GM10266 (cell line): ENCODE measurements at regions not wholly inside any gene's neighbourhood (a gene's known extent, or its start where the extent isn't known, plus 50 kb on each side); places are given as distances from the start of the nearest gene placed in this dataset.

Experiments
- DNase-seq: peaks from one replicate; pipeline ENCODE4 v3.0.0; 2012; ENCODE audit errors: extremely low spot score
- CTCF ChIP-seq: IDR thresholded peaks from 2 replicates; pipeline ENCODE4 v1.5.1; 2012; ENCODE audit warnings: mild to moderate bottlenecking, low read depth; ENCODE audit not compliant: control insufficient read depth, insufficient read depth; ENCODE audit errors: missing control alignments

DNA sequence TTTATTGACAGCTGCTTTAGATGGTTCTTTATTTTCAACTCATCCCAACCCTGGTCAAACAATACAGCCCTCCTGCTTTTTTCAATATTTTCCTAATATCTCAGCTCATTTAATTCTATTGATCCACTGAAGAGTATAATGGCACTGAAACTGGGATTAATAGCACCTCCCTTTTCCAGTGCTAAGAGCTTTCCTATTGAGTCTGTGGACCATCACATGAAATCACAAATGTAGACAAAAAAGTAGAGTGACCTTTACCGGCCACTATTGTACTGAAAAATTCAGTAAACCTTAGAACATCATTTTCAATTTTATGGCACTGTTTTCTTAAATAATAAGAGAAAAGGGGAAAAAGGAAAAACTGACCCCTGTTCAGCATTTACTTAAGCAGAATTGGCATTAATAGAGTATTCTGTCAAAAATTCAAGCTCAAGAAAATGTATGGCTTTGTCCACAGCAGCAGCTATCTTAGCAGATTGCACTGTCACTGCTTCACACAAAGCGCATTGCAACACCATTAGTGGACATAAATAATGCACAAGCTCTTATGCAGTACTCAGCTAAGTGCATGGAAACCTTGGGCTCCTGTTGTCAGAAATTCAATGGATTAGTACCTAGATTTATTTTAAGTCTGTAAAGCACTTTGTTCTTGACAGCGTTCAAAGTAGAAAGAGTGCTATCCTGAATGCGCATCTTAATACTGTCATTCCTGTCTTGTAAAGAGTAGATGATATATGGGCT, 851.0 kb upstream of the KLHL1 start:
- TF ChIP-seq CTCF = no peak
- no peak for DNase-seq

DNA sequence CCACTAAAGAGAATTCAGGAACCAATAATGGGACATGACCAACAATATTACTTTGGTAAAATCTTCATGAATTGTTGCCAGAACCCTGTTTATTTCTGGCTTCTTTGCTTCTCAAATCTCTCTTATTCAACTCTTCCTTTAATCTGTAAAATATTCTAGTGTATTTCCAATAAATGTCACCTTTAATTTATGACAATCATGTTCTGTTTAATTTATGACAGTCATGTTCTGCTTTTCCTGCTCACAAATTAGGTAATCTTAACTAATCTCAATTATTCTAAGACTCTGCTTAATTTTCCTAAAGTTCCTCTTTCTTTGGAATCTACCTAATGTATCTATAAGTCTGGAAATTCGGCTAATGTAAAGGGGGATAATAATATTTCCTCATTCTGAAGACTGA, 847.6 kb upstream of the KLHL1 start:
- DNase-seq = no peak
- no peak for TF ChIP-seq CTCF

GRCh38 chr13:70950664-70951063, 842.4 kb upstream of the KLHL1 start:
- DNase-seq = no peak
- no peak for TF ChIP-seq CTCF

- TF ChIP-seq CTCF = no peak
- DNase-seq = no peak
Measured at GRCh38 chr13:70945506-70945905, 837.3 kb upstream of the KLHL1 start.

DNA sequence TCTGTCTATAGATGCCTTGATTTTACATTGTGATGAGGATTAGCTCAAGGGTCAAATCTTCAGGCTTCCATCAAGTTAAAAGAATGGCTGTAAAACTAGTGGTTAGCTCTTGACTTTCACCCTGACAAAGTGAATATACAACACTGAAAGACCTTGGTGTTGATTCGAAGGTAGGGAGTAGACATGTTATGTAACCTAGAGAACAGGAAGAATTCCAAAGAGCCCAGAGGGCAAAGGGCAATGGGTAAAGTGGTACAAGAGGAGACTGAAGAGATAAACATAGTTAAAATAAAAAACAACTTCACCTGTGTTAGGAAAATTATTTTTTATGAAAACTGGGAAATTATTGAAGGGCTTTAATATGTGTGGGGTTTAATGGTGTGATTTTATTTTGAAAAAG, 833.2 kb upstream of the KLHL1 start:
- no peak for DNase-seq
- no peak for TF ChIP-seq CTCF

- TF ChIP-seq CTCF = no peak
- no peak for DNase-seq
Measured at GRCh38 chr13:70938462-70938861, 830.2 kb upstream of the KLHL1 start.

GRCh38 chr13:70932511-70932910, 824.3 kb upstream of the KLHL1 start:
- TF ChIP-seq CTCF = no peak
- DNase-seq = no peak
